DMS153 (cell line): ENCODE measurements at regions not wholly inside any gene's neighbourhood (a gene's known extent, or its start where the extent isn't known, plus 50 kb on each side); places are given as distances from the start of the nearest gene placed in this dataset.
"Not testable (repeated sequence)": the region's sequence is repeated elsewhere in the genome, so short reads cannot be mapped to it uniquely, and the experiment has no call there.

ENCODE experiments used
- DNase-seq: peaks from one replicate; lab custom pipeline; 2025; lab: John Stamatoyannopoulos, UW

DNA sequence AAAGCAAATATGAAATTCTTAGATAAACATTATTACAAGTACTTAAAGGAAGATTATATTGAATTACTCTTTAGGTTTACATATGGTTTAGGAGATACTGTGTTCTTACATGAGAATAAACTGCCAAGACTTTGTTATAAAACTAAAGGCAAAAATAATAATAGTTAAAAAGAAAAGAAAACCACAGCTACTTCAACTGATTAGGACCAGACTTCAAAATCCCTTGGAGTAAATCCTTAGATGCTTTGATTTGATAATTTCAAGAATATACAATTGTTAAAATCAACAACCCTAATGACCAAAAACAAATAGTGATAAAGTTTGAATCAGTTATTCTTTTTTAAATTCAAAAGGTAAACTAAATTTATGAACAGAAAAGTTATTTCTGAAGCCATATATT, 389.6 kb upstream of the COX7C start:
- DNase-seq: no peak

GRCh38 chr5:86232246-86232645, 385.5 kb upstream of the COX7C start:
- no peak for DNase-seq

- no peak for DNase-seq
These were observed 373.6 kb upstream of the COX7C start for GRCh38 chr5:86244153-86244552.

- DNase-seq: no peak
These were observed 359.9 kb upstream of the COX7C start for GRCh38 chr5:86257871-86258270.

- DNase-seq: not testable (repeated sequence)
These were observed 333.1 kb upstream of the COX7C start for GRCh38 chr5:86284400-86285190.

DNA sequence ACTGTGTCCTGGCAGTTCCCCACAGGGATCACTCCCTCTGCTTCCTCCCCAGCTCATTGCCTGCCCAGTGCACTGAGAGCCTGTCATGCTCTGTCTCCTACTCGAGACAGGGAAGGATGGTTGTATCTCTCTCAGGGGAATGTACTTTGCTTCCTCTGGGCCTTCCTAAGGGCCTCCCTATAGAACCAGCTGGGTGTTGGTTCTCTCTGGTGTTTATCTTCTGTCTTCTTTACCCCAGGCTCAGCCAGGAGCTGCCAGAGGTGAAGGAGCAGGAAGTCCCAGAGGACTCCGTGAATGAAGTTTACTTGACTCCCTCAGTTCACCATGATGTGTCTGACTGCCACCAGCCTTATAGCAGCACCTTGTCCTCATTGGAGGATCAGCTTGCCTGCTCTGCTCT, 330.3 kb upstream of the COX7C start:
- DNase-seq: not testable (repeated sequence)

GRCh38 chr5:86289786-86290185, 328.0 kb upstream of the COX7C start:
- not testable (repeated sequence) for DNase-seq

GRCh38 chr5:86292811-86293210, 324.9 kb upstream of the COX7C start:
- not testable (repeated sequence) for DNase-seq

- DNase-seq: not testable (repeated sequence)
These were observed 315.1 kb upstream of the COX7C start for GRCh38 chr5:86302643-86303042.

DNA sequence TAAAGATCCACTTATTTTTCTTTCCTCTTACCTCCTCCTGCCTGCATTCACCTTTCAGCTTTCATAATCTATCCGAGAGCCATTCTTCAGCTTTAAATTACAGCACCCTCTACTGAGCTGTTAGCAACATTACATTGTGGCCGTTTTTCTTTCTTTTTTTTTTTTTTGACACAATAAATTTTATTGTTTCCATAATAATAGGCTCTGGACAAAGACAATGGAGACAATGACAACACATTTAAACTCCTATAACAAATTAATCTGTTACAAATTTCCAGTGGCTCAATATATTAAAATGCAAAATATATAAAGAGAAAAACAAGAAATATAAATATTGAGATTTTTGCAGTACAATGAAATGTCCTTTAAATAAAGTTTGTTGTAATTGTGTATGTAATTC, 312.7 kb upstream of the COX7C start:
- not testable (repeated sequence) for DNase-seq

GRCh38 chr5:86314951-86315350, 302.8 kb upstream of the COX7C start:
- no peak for DNase-seq

- no peak for DNase-seq
These were observed 297.5 kb upstream of the COX7C start for GRCh38 chr5:86320266-86320665.

- no peak for DNase-seq
These were observed 288.4 kb upstream of the COX7C start for GRCh38 chr5:86329318-86329717.

- DNase-seq: no peak
These were observed 287.0 kb upstream of the COX7C start for GRCh38 chr5:86330736-86331135.

DNA sequence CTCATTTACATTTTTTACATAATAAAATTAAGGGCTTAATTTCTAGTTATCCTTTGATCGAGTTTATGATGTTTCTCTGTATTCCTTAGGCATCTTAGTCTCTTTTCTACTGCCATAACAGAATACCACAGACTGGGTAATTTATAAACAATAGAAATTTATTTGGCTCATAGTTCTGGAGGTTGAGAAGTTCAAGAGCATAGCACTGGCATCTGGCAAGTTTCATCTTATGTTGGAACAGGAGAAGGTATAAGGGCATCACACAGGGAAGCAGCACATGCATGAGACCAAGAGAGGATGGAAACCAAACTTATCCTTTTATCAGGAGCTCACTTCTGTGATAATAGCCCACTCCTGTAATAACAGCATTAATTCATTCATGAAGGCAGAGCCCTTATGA, 284.9 kb upstream of the COX7C start:
- DNase-seq: no peak

DNA sequence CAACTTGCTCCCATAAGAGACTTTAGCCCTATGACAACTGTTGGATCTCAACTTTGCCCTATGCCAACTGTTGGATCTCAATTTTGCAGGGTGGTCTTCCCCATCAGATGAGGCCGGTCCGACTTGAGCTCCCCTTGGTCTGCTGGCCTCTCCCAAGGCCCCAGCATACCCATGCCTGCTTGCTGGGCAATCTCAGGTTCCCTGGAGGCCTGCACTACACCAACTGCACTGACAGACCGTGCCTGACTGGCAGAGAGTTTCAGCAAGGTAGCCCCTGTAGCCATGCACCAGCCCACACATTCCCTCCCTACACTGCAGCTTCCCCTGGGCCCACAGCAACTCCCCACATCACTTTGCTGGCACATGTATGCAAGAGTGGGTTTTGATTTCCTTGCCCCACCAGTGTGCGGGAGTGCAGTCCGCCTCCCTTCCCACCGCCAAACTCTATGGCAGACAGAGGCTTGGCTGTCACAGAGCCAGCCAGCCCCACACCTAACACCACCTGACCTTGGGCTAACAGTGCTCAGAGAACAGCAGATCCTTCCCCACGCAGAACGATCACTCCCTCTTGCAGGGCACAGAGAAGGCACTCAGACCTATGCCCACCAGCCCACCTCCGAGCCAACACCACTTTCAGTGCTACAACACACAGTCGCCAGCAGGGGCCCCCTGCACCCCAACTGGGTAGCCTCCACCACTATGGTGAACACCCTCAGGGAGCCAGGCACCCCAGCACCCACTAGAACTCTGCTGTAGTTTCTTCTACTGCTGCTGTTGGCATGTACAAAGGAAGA, 279.9 kb upstream of the COX7C start:
- DNase-seq: no peak

DNA sequence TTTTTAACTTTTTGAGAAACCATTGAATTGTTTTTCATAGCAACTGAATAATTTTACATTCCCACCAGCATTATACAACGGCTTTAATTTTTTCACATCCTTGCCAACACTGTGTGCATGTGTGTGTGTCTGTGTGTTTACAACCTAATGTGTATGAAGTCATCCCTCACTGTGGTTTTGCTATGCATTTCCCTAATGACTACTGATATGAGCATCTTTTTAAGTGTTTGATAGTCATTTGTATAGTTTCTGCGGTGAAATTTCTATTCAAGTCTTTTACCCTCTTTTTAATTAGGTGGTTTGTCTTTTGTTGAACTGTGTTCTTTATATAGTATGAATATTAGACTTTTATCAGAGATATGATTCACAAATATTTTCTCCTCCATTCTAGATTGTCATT, 263.1 kb upstream of the COX7C start:
- no peak for DNase-seq

DNA sequence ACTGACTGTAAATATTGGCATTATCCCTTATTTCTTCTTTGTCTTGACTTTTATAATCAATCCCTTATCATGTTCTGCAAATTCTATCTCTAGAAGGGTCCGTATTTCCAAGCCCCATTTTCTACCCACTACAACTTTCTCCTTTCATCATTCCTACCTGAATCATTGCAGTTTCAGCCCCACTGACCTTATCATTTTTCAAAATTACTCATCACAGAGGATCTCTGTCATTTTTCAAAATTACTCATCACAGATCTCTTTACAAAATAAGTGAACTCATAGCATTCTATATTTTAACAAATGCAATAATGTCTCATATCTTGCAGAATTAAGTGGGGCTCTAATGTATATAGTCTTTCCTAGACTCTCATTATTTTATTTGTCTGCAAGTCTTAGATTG, 256.9 kb upstream of the COX7C start:
- DNase-seq: no peak

DNA sequence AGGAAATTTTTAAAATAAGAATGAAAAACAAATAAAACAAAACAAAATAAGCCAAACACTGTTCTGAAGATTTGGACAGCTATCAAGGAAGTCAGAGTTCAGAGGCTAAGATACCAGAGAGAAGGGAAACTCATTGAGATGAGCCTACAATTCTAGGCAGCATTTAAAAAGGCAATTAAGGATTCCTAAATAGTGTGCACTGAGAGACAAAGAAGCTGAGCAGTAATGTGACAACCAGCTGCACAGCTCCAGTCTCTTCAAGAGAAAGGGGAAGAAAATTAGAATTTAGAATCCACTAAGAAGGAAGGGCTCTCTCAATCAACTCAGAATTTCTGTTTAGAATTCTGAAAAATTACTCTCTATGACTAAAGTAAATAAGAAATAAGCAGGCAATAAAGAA, 246.7 kb upstream of the COX7C start:
- DNase-seq: no peak

GRCh38 chr5:86374611-86375010, 243.1 kb upstream of the COX7C start:
- DNase-seq: no peak

DNA sequence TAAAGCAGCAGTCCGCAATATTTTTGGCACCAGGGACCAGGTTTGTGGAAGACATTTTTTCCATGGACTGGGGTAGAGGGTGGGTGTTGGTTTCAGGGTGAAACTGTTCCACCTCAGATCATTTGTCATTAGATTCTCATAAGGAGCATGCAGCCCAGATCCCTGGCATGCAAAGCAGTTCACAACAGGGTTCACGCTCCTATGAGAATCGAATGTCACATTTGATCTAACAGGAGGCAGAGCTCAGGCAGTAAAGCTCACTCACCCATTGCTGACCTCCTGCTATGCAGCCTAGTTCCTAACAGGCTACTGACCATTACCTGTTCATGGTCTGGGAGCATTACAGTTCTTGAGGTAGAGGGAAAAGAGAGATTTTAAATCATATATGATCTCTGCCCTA, 241.5 kb upstream of the COX7C start:
- DNase-seq: no peak

- no peak for DNase-seq
These were observed 214.6 kb upstream of the COX7C start for GRCh38 chr5:86403190-86403589.

DNA sequence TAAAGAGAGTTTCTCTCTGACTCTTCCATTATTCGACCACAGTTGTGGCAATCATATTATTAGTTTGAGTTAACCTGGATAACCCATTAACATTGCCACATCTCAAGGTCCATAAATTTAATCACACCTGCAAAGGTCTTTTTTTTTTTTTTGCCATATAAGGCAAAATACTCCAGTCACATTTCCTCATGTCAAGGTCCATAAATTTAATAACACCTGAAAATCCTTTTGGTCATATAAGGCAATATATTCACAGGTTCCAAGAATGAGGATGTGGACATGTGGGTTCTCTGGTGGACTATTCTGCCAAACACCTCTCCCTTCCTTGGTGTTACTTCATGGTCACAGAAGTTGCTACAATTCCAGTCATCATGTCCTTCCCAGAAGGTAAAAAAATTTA, 213.5 kb upstream of the COX7C start:
- no peak for DNase-seq
